Activated CD8-positive, alpha-beta memory T cell treated with anti-CD3 and anti-CD28 coated beads for 48 hours (primary cell): ENCODE measurements at regions not wholly inside any gene's neighbourhood (a gene's known extent, or its start where the extent isn't known, plus 50 kb on each side); places are given as distances from the start of the nearest gene placed in this dataset.
A peak's percentile ranks its signal among the peaks of the same experiment; 100 is the strongest.

ENCODE experiments used
- DNase-seq, 3 experiments: peaks; one replicate each; pipeline ENCODE4 v3.0.0-alpha.2; 2020; ENCODE audit warnings: low read depth in 2 of 3, low spot score in 2 of 3

DNA sequence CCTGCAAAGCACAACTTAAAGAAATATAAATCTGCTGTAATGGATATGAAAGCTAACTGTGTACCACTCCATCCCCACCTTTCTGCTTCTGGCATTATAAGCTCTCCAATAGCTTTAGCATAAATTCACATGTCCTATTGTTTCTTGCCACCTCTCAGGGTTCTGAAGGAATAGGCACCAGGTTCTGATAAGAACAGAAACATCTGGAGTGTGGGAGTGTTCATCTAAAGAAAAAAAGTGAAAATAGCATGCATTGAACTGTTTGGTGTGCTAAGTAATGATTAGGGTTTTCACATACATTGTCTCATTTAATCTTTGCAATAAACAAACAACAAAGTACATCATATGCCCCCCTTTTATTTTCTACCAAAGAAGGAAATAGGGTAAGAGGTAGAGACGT, 72.3 kb downstream of the FAM76B start:
- DNase-seq = no peak

DNA sequence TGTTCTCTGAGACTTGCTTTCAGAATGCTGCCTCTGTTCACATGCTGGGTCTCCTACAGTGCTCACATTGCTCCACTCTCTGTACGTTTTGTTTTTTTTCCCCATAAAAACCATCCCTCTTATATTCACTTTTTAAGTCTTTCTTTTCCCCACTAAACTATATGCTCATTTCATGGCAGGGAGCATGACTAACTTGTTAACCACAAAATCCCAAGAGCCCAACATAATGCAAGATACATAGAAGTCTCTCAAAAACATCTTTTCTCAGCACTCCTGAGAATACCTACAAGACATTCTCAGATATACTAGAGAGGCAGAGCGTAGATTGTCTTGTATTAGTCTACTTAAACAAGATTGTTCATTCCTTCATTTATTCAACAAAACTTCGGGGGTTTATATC, 73.3 kb downstream of the FAM76B start:
- DNase-seq = no peak

DNA sequence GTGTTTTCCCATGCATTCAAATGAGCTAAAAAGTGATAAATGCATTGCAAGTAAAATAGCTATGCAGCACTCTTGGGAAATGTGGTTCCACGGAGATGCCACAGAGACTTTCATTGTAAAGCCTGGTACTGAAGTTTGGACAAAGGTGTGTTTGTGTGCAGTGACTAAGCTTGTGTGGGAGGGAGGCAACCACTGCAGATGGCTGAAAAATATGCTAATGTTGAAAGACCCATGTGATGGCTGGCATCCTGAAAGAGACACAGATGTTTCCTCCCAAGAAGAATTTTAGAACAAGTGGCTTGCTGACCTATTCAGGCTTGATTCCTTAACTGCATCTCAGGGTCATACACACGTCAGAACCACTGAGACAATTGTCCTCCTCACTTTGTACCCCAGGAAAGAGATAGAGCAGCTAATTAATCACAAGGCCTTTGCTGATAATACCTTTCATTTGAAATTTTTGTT, 73.8 kb downstream of the FAM76B start:
- DNase-seq = no peak

GRCh38 chr11:95714843-95715776, 74.5 kb downstream of the FAM76B start:
- DNase-seq = no peak

- no peak for DNase-seq
Measured at GRCh38 chr11:95713428-95713827, 76.2 kb downstream of the FAM76B start.

DNA sequence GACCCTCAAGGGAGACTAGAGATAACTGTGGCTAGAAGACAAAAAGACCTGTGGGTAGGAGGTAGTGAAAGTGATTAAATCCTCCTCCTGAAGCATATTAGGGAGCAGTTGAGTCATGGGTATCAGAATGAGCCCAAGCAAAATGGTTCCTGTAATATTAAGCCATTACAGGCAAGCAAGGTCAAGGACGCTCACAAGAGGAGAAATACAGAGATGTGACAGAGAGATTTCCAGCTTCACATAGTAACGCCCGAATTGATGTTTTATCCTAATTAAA, 77.7 kb downstream of the FAM76B start:
- DNase-seq = no peak

GRCh38 chr11:95711162-95711944, 78.2 kb downstream of the FAM76B start:
- no peak for DNase-seq

DNA sequence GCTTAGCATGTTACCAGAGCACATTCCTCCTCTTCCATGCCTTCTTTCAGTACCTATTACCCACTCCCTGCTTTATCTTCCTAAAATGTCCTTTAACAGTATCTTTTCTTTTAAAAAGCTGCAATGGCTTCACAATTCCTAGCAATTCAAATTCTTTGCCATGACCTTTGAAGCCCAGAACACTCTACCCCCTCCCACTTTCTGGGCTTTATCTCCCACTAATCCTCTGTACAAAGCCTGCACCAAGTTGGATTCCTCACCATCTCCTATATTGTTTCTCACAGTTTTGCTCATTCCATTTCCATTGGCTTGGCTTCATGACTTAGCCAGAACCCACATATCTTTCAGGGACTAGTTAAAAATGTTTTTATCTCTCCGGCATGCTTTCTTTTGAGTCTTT, 80.9 kb downstream of the FAM76B start:
- DNase-seq = no peak

GRCh38 chr11:95706974-95707387, 82.6 kb downstream of the FAM76B start:
- DNase-seq = no peak

- peak; percentile 49 to 74 (median 57) for DNase-seq
Measured at GRCh38 chr11:95705485-95706124, 84.0 kb downstream of the FAM76B start.

DNA sequence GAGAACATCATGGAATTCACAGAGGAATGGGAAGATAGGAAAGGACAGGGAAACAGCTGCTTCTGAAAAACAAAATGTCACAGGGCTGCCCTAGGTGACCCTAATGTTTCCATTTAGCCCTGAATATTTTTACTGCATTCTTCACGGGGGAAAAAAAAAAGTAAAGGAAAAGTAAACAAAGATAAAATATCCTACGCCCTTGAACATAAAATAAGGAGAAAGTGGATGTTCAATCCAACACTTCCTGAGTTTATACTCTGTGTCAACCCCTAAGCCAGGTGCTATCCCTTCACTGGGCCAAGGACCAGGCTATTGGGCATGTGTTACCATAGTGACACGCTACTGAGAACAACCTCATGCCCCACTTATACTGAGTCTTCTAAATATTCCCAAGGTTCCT, 84.7 kb downstream of the FAM76B start:
- no peak for DNase-seq

DNA sequence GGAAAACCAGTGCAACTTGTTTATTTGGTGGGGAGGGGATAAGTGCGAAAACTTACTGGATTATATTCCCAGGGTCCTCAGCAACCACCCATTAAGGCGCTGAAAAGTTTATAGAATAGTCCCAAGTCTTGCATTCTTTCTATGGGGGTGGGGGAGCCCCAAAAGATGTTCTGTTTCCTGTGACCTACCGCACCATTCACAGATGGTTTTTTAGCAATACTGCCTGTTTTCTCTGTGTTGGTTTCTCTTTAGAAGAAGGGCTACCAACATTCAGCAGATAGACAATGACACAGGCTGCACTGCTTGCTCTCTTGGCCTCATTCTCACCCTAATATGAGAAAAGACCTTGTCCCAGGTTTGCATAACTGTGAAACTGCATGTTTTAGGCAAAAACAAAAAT, 86.5 kb downstream of the FAM76B start:
- DNase-seq = no peak

GRCh38 chr11:95702526-95702925, 87.1 kb downstream of the FAM76B start:
- no peak for DNase-seq

DNA sequence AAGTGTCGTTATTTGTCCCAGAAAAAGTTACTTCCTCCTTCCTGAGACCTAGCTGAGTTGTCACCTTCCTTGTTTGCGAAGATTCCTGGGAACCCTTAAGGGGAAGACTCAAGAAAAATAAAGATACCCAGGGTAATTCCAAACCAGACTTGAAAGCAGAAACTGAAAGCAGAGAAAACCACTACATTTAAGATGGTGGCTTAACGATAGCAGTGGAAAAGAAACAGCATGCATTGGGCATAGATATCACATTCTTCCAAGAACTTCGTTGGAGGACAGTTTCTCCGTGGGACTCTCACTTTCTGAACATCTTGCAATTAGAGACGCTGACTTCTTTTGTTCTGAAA, 89.1 kb downstream of the FAM76B start:
- no peak for DNase-seq

- DNase-seq = no peak
Measured at GRCh38 chr11:95699631-95700470, 89.7 kb downstream of the FAM76B start.

DNA sequence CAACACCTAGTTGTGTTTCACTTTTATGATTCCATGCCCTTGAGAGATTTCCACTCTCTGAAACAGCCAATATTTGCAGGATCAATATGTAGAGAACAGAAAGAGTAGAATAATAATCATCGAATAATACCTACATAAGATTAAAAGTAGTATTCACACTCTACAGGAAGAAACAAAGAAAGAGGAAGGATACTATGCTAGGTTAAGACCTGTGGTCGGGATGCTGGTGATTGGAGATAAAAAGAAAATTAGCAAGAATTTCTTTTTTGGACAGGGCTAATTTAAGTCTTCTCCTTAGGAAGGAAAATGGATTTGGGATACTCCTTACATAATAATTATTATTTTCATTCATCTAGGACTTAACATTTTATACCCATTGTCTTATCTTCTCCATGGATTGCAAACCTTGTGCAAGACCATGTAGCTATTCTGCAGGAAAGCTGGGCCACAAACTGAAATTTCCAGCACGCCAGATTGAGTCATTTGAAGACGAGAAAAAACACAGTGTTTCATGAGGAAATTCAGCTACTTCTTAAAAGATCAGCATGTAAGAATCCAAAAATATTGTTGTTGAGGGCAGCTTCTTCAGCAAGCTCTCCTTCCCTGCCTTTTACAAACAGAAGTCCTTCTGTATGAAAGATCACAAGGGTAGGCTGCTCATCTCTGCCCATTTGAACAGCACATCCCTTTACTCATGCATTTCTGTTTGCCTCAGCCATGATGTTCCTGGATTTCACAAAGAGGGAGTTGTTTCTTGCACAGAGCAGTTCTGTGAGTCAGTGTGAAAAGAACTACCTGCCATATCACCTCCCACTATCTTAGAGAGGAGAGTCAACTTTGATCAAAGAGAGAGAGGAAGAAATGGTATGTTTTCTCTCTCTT, 90.7 kb downstream of the FAM76B start:
- no peak for DNase-seq

DNA sequence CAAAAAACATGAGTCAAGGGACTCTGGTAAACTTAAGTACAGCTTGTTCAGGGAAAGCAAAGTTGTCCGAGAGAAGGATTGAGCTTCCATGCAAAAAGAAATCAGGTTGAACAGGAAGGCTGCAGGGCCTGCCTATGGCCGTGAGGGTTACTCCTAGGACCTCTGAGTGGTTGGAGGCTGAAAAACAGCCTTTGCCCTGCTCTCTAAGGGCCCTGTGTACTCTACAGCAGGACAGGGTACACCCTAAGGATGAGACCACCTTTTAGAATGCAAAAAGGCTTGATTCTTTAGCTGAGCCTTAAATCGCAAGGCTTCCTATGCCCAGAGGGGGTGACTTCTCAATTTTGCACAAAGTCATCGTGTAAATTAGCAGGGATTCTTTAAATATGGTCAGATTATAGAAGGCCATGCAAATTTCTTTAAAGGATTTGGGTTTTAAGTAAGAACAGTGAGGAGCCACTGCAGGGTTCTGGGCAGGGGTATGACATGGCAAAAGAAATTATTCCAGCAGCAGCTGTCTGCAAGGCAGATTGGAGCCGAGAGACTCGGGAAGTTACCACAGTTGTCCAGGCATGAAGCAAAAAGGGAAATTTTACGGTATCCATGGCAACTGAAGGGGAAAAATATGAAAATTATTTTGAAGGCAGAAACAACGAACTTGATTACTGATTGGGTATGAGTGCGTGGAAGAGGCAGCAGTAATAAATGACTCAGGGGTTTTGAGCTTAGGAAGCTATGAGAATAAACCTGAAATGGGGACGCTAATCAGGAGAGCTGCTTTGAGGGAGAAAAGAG, 91.8 kb downstream of the FAM76B start:
- DNase-seq = no peak

DNA sequence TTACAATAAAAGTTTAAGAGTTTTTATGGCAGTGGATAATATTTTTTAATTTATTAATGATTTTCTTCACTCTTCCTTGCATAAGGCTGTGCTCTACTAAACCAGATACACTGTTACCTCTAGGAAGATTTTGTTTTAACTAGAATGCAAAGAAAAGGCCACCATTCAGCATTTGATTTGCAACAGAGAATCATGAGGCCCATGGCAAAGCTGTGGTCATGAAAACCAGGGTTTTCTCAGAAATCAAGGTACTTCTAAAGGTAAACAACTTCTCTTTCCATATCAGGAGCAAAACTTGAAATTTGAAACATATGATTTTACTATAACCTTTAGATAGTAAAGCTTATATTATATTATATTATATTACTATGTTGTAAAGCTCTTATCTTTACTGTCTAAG, 94.4 kb downstream of the FAM76B start:
- DNase-seq = no peak

DNA sequence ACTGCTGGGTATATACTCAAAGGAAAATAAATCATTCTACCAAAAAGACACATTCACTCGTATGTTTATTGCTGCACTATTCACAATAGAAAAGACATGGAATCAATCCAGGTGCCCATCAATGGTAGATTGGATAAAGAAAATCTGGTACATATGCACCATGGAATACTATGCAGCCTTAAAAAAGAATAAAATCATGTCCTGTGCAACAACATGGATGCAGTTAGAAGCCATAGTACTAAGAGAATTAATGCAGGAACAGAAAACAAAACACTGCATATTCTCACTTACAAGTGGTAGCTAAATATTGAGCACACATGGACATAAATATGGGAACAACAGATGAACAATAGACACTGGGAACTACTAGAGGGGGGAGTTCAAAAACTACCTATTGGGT, 96.3 kb downstream of the FAM76B start:
- DNase-seq = no peak
